Kidney epithelial cell (primary cell): ENCODE measurements at regions not wholly inside any gene's neighbourhood (a gene's known extent, or its start where the extent isn't known, plus 50 kb on each side); places are given as distances from the start of the nearest gene placed in this dataset.

Experiments used
- DNase-seq: peaks from one replicate; pipeline ENCODE4 v3.0.0-alpha.2; 2010; ENCODE audit warnings: low read depth
- H3K27me3 ChIP-seq: 2 replicates; pipeline ENCODE4 v1.6.0; 2011; ENCODE audit warnings: low read length; ENCODE audit not compliant: control insufficient read depth, insufficient read depth
- H3K36me3 ChIP-seq: 2 replicates; pipeline ENCODE4 v1.5.1; 2011; ENCODE audit warnings: low read length; ENCODE audit not compliant: control insufficient read depth, insufficient read depth
- H3K4me3 ChIP-seq: 2 replicates; pipeline ENCODE4 v1.5.1; 2011; ENCODE audit warnings: low read depth, mild to moderate bottlenecking, control low read depth, low read length
- CTCF ChIP-seq: IDR thresholded peaks from 2 replicates; pipeline ENCODE4 v1.5.1; 2011; ENCODE audit warnings: mild to moderate bottlenecking, moderate library complexity, low read length, control low read depth, inconsistent platforms; ENCODE audit not compliant: insufficient read depth, poor library complexity, severe bottlenecking

- Histone ChIP-seq H3K27me3 (no peaks in the 10 kb centered on the region), H3K36me3 (no peaks in the 10 kb centered on the region), H3K4me3 (no peak overlapping the region)
- no peak for DNase-seq
- TF ChIP-seq CTCF: no peak
Observed at GRCh38 chr2:146158072-146158674, 1638.3 kb upstream of the ZEB2 start.

DNA sequence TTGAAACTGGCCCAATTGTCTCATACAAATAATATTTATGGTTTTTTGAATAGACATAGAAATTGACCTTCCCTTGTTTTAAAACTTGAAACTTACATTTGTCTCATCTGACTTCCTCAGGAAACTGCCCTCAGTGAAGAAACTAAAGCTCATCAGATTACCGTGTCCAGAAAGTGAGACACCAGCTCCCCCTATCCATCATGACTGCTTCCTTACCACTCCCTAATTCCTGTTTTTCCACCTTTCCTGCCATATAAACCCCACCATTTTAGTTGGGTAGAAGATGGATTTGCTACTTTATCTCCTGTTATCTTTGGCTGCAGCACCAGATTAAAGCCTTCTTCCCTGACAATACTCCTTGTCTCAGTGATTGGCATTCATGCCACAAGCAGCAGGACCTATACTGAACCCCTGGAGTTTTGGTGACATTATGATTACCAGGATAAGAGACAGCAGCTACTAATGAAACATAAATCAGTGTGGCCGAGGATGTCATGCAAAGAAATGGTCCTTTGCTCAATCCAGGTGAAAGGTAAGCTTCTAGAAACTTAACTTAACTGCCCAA is 1627.6 kb upstream of the ZEB2 start:
- H3K27me3 ChIP-seq: no peaks in the 10 kb centered on the region
- no peak for DNase-seq
- TF ChIP-seq CTCF: no peak
- H3K36me3 ChIP-seq: no peaks in the 10 kb centered on the region
- H3K4me3 ChIP-seq: no peak overlapping the region

DNA sequence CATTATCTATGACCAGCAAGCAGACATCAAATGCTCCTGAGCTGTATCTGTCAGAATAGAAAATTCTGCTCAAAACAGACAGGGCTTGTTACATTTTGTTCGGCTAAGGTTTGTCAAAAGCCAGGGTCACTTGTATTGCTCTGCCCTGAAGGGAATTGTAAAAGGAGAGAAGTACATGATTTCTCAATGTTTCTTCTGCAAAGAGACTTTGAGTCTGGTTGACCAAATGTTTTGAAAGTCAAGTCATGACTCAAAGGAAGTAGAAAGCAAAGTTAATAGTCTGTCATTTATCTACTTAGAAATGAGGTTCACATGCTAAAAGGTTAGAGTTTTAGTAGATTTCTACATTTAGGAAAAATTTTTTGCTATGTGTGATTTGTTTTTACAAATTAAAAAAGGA is 1624.1 kb upstream of the ZEB2 start:
- Histone ChIP-seq H3K36me3 (no peaks in the 10 kb centered on the region), H3K27me3 (no peaks in the 10 kb centered on the region), H3K4me3 (no peak overlapping the region)
- DNase-seq: no peak
- no peak for TF ChIP-seq CTCF

DNA sequence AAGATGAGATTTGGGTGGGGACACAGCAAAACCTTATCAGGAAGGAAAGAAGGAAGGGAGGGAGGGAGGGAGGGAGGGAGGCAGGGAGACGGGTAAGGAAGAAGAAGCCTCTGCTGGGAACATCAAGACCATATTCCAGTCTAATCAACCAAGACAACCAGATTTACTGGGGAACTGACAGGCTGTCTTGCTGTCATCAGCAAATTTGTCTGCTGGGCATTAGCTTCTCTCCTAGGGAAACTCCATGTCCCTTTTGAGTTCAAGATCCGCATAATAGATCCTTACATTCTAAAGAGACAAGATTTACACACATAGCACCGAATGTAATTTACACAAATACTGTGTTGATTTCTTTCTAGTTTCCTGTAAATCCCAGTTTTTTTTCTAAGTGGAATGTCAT is 1618.9 kb upstream of the ZEB2 start:
- Histone ChIP-seq H3K36me3 (no peaks in the 10 kb centered on the region), H3K27me3 (no peaks in the 10 kb centered on the region), H3K4me3 (no peak overlapping the region)
- no peak for DNase-seq
- TF ChIP-seq CTCF: no peak

DNA sequence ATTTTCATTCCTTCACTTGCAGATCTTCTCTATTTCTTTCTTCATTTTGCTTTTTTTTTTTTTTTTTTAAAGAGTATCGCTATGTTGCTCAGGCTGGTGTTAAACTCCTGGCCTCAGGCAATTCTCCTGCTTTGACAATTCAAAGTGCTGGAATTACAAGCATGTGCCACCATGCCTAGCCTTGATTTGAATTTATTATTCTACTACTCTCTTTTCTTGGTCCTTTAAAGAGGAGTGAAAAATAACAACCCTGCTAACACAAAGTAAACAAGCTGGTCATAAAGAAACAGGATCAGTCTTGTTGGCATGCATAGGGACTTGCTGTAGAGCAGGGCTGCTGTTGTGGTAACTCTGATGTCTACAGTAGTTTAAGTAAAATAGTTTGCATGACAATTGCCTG is 1615.3 kb upstream of the ZEB2 start:
- no peaks in the 10 kb centered on the region for H3K27me3 ChIP-seq
- H3K4me3 ChIP-seq: no peak overlapping the region
- TF ChIP-seq CTCF: no peak
- H3K36me3 ChIP-seq: no peaks in the 10 kb centered on the region
- DNase-seq: no peak

DNA sequence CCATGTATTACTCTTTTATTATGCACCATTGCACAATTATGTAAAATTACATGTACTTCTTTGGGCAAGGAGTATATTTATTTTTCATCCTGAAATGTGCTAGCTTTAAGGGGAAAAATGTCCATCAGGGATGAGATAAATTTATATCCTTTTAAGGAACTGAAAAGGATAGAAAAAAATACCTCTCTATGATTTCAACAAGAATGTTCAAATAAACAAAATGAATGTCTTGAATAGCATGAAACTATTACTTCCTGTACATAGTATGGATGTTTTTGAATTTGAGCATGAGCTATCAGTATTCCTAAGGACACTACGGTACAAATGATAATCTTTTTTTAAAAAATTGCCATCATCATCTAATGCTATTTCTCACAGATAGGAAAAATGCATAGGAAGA is 1611.9 kb upstream of the ZEB2 start:
- H3K36me3 ChIP-seq: no peaks in the 10 kb centered on the region
- no peak overlapping the region for H3K4me3 ChIP-seq
- DNase-seq: no peak
- no peak for TF ChIP-seq CTCF
- H3K27me3 ChIP-seq: no peaks in the 10 kb centered on the region
